Thoracic aorta (tissue), 2 donors: ENCODE measurements at regions not wholly inside any gene's neighbourhood (a gene's known extent, or its start where the extent isn't known, plus 50 kb on each side); places are given as distances from the start of the nearest gene placed in this dataset.

Source experiments
- ATAC-seq: fragments of 150-250 bp; one replicate; pipeline ENCODE4 v1.8.0; 2017; ENCODE audit warnings: low read depth; ENCODE audit not compliant: insufficient number of reproducible peaks, low FRiP score
- DNase-seq: peaks from one replicate; pipeline ENCODE4 v3.0.0-alpha.2; 2020; ENCODE audit warnings: low spot score
- H3K27ac ChIP-seq, 2 donors: fragments of 200-600 bp; sonication (generic); 1 replicate in 1 of 2; 2 replicates in 1 of 2; pipeline ENCODE4 v1.5.1; 2016; ENCODE audit warnings: mild to moderate bottlenecking in 2 of 2, moderate library complexity in 2 of 2
- H3K27me3 ChIP-seq: fragments of 200-600 bp; sonication (generic); replicated peaks from 2 replicates; pipeline ENCODE4 v1.6.0; 2016; ENCODE audit warnings: mild to moderate bottlenecking; ENCODE audit not compliant: insufficient read depth
- H3K36me3 ChIP-seq: fragments of 200-600 bp; sonication (generic); one replicate; pipeline ENCODE4 v1.5.1; 2016
- H3K4me1 ChIP-seq, 2 donors: fragments of 200-600 bp; sonication (generic); 1 replicate in 1 of 2; 2 replicates in 1 of 2; pipeline versions ENCODE4 v1.5.1 to v1.6.0; 2016; ENCODE audit warnings: low read depth in 2 of 2, mild to moderate bottlenecking in 1 of 2; ENCODE audit not compliant: control insufficient read depth in 1 of 2
- H3K4me3 ChIP-seq: fragments of 200-600 bp; sonication (generic); 2 replicates; pipeline ENCODE4 v1.5.1; 2016; ENCODE audit warnings: mild to moderate bottlenecking
- H3K9me3 ChIP-seq: fragments of 200-600 bp; sonication (generic); 2 replicates; pipeline ENCODE4 v1.5.1; 2016
- CTCF ChIP-seq: fragments of 200-600 bp; sonication (generic); IDR thresholded peaks from one replicate; pipeline ENCODE4 v1.5.1; 2019; ENCODE audit warnings: antibody characterized with exemption

DNA sequence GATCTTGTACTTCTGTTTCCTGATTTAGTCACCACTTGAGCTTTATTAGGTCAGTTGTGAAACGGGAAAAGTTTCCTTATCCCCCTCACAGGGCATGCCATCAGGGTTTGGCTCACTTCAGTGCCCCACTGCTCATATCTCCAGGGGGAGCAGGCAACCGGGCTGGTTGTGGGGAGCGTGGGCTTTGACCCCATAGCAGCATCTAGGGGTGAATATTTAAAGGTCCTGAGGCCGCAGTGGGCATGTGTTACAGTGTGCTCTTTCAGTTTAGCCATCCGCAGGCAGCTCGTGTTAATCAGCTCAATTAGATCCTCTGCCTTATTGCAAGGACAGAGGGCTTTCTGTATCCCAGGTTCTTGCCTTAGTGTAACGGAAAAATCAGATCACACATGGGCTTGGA lies 71.9 kb downstream of the MRPL46 start:
- H3K4me3 ChIP-seq = no peak overlapping the region
- no peak for ATAC-seq
- no peak overlapping the region for H3K27ac ChIP-seq

DNA sequence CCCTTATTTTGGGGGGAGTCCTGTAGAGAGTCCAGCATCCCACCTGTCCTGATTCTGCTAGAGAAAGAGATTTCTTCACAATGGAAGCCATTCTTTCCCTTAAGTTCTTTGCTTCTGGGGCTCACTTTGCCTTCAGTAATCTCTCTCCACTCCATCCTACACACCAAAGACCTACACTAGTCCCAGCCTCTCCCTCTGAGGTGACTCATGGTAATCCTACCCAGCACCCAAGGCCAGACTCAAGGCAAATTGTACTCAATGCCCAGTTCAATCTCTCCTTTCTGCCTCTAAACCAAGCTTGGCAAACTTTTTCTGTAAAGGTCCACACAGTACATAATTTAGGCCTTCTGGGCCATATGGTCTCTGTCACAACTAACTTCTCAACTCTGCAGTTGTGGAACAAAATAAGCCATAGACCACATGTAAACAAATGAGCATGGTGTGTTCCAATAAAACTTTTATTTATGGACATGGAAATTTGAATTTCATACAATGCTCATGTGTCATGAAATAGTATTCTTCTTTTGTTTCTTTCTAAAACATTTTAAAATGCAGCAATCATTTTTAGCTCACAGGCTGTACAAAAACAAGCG lies 72.5 kb downstream of the MRPL46 start:
- Histone ChIP-seq H3K4me3 (no peak overlapping the region), H3K27ac (no peak overlapping the region), H3K27me3 (no peaks in the 10 kb centered on the region), H3K36me3 (no peaks in the 10 kb centered on the region), H3K9me3 (no peaks in the 10 kb centered on the region), H3K4me1 (no peaks in the 10 kb centered on the region)
- DNase-seq (no peak), ATAC-seq (no peak)
- TF ChIP-seq CTCF = no peak

More for the DNA sequence above, 71.9 kb downstream of the MRPL46 start:
- no peaks in the 10 kb centered on the region for H3K27me3 ChIP-seq
- no peaks in the 10 kb centered on the region for H3K4me1 ChIP-seq
- no peaks in the 10 kb centered on the region for H3K9me3 ChIP-seq
- no peak for DNase-seq
- TF ChIP-seq CTCF = no peak
- H3K36me3 ChIP-seq = no peaks in the 10 kb centered on the region

- ATAC-seq = no peak
- Histone ChIP-seq H3K27me3 (no peaks in the 10 kb centered on the region), H3K27ac (no peak overlapping the region), H3K4me3 (no peak overlapping the region), H3K4me1 (no peaks in the 10 kb centered on the region), H3K9me3 (no peaks in the 10 kb centered on the region), H3K36me3 (no peaks in the 10 kb centered on the region)
- no peak for TF ChIP-seq CTCF
- DNase-seq = no peak
Measured at GRCh38 chr15:88393719-88394519, 73.3 kb downstream of the MRPL46 start.

DNA sequence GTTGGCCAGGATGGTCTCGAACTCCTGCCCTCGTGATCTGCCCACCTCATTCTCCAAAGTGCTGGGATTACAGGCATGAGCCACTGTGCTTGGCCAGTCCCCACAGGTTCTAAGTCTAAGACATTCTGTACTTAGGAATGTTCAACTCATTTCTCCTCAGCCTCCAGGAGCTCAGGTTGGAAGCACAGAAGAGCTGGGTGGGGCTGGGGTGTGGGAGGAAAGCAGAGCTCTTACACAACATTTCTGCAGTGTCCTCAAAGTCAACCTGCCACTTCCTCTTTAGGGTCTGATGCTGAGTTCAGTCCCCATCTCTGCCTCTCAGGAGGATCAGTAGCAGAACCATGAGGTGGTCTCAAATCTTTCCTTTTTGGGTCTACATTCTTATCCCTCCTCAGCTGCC lies 75.5 kb downstream of the MRPL46 start:
- no peak overlapping the region for H3K27ac ChIP-seq
- H3K27me3 ChIP-seq = no peaks in the 10 kb centered on the region
- H3K4me1 ChIP-seq = no peaks in the 10 kb centered on the region
- no peak for ATAC-seq
- TF ChIP-seq CTCF = no peak
- no peak for DNase-seq
- no peaks in the 10 kb centered on the region for H3K9me3 ChIP-seq
- no peak overlapping the region for H3K4me3 ChIP-seq
- no peaks in the 10 kb centered on the region for H3K36me3 ChIP-seq

GRCh38 chr15:88391006-88391405 lies 76.2 kb downstream of the MRPL46 start:
- ATAC-seq (no peak), DNase-seq (no peak)
- Histone ChIP-seq H3K9me3 (no peaks in the 10 kb centered on the region), H3K27ac (no peak overlapping the region), H3K27me3 (no peaks in the 10 kb centered on the region), H3K4me1 (no peaks in the 10 kb centered on the region), H3K36me3 (no peaks in the 10 kb centered on the region), H3K4me3 (no peak overlapping the region)
- TF ChIP-seq CTCF = no peak
